ENCODE measurements at regions not wholly inside any gene's neighbourhood (a gene's known extent, or its start where the extent isn't known, plus 50 kb on each side); places are given as distances from the start of the nearest gene placed in this dataset.

- intact Hi-C loops (cut with micrococcal nuclease) = no loop called here
- no peak for ATAC-seq
- Histone ChIP-seq H3K9me2 (ENCODE audit: insufficient read depth) (no peaks in the 10 kb centered on the region), H3K27ac (ENCODE audit: low read depth, low read length) (no peak overlapping the region), H3K4me1 (ENCODE audit: control insufficient read depth in 1 of 2, insufficient read depth in 2 of 2, low read length in 2 of 2) (peaks cover 6 to 7% of the 10 kb centered on the region in 2 experiments; a peak in 2 of 4 replicates), H3K4me2 (ENCODE audit: low read length) (no peak overlapping the region), H2AFZ (ENCODE audit: low read depth, low read length, poor library complexity, severe bottlenecking) (no peak overlapping the region), H3K9ac (ENCODE audit: low read length) (no peak overlapping the region), H3K79me2 (ENCODE audit: insufficient read depth, low read length) (no peaks in the 10 kb centered on the region), H3K27me3 (ENCODE audit: insufficient read depth, low read length) (no peaks in the 10 kb centered on the region), H3K4me3 (replicated peaks in 1 of 2; ENCODE audit: low read depth in 1 of 2, low read length in 2 of 2) (no peak overlapping the region), H3K9me3 (ENCODE audit: control insufficient read depth in 1 of 2, insufficient read depth in 1 of 2, low read depth in 1 of 2, low read length in 2 of 2) (no peaks in the 10 kb centered on the region), H3K36me3 (ENCODE audit: control insufficient read depth in 1 of 2, insufficient read depth in 2 of 2, low read length in 2 of 2) (no peaks in the 10 kb centered on the region), H4K20me1 (ENCODE audit: insufficient read depth) (no peaks in the 10 kb centered on the region)
- RAD21 ChIA-PET (ENCODE audit: low non-redundant PET in 1 of 2, low total read pairs in 2 of 2, uncharacterized antibody in 2 of 2, unreplicated experiment in 2 of 2) = no interaction called here
- DNase-seq (ENCODE audit: low read depth, low spot score) = no peak
- POLR2A ChIA-PET = no interaction called here
- no peak for TF ChIP-seq POLR2A (IDR thresholded peaks at IDR 0.05; ENCODE audit: borderline replicate concordance, extremely low read depth, insufficient read depth, insufficient read length)
- no TSS peak for BruUV-seq (replicated peaks)
- CTCF ChIA-PET = no interaction called here
Measured at GRCh38 chr5:124602925-124603650, 143.4 kb downstream of the ZNF608 start.

GRCh38 chr5:124599028-124599973, 147.1 kb downstream of the ZNF608 start:
- no peak overlapping the region for H2AFZ ChIP-seq (ENCODE audit: low read depth, low read length, poor library complexity, severe bottlenecking)
- DNase-seq (ENCODE audit: low read depth, low spot score) (no peak), ATAC-seq (no peak)
- H3K36me3 ChIP-seq (ENCODE audit: control insufficient read depth in 1 of 2, insufficient read depth in 2 of 2, low read length in 2 of 2) = no peaks in the 10 kb centered on the region
- no TSS peak for BruUV-seq (replicated peaks)
- no peak overlapping the region for H3K27ac ChIP-seq (ENCODE audit: low read depth, low read length)
- H4K20me1 ChIP-seq (ENCODE audit: insufficient read depth) = no peaks in the 10 kb centered on the region
- intact Hi-C loops (cut with micrococcal nuclease) = loop anchor here (5.0 kb wide), 1 partner anchor 143 kb away; no protein-coding TSS in a partner anchor
- ChIA-PET POLR2A (no interaction called here), CTCF (no interaction called here), RAD21 (ENCODE audit: low non-redundant PET in 1 of 2, low total read pairs in 2 of 2, uncharacterized antibody in 2 of 2, unreplicated experiment in 2 of 2) (no interaction called here)
- no peak overlapping the region for H3K9ac ChIP-seq (ENCODE audit: low read length)
- TF ChIP-seq CEBPB (IDR thresholded peaks at IDR 0.05; ENCODE audit: low read depth) (no peak), POLR2A (IDR thresholded peaks at IDR 0.05; ENCODE audit: borderline replicate concordance, extremely low read depth, insufficient read depth, insufficient read length) (no peak)
- H3K27me3 ChIP-seq (ENCODE audit: insufficient read depth, low read length) = no peaks in the 10 kb centered on the region
- H3K4me1 ChIP-seq (ENCODE audit: control insufficient read depth in 1 of 2, insufficient read depth in 2 of 2, low read length in 2 of 2) = peaks cover 16 to 23% of the 10 kb centered on the region in 2 experiments
- no peak overlapping the region for H3K4me3 ChIP-seq (replicated peaks in 1 of 2; ENCODE audit: low read depth in 1 of 2, low read length in 2 of 2)
- H3K79me2 ChIP-seq (ENCODE audit: insufficient read depth, low read length) = no peaks in the 10 kb centered on the region
- H3K9me2 ChIP-seq (ENCODE audit: insufficient read depth) = no peaks in the 10 kb centered on the region
- no peaks in the 10 kb centered on the region for H3K9me3 ChIP-seq (ENCODE audit: control insufficient read depth in 1 of 2, insufficient read depth in 1 of 2, low read depth in 1 of 2, low read length in 2 of 2)
- no peak overlapping the region for H3K4me2 ChIP-seq (ENCODE audit: low read length)

Data from HCT116 (cell line).